NOMO-1 (cell line): ENCODE measurements at regions not wholly inside any gene's neighbourhood (a gene's known extent, or its start where the extent isn't known, plus 50 kb on each side); places are given as distances from the start of the nearest gene placed in this dataset.

Experiments
- DNase-seq, 2 experiments: peaks; one replicate each; lab custom pipeline; 2025; ENCODE audit not compliant: unreplicated experiment in 2 of 2; lab: John Stamatoyannopoulos, UW

DNA sequence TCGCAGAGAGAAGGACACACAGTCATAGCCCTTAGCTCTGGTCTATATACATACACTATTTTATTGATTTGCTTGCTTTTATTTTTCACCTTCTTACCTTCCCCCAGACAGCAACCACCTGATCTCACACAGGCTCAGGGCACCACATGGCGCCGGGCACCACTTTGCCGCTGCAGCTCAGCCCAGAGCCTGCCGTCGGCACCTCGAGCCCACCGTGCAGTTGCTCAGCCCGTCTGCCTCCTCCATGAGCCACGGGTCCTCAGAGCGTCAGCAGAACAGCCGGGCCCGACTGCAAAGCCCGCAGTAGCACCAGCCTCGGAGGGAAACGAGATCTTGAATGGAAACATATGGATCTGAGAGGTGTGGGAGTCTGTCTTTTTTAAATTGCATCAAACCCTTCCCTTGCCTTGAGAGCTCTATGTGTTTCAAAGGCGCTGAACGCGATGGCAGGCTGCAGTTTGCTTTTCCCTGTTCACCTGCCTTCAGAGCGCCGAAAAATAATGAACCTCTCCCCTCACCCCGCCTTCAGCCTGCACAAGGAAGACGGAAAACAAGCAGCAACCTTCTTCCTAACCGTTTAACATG is 505.4 kb downstream of the MN1 start:
- DNase-seq, result no peak

DNA sequence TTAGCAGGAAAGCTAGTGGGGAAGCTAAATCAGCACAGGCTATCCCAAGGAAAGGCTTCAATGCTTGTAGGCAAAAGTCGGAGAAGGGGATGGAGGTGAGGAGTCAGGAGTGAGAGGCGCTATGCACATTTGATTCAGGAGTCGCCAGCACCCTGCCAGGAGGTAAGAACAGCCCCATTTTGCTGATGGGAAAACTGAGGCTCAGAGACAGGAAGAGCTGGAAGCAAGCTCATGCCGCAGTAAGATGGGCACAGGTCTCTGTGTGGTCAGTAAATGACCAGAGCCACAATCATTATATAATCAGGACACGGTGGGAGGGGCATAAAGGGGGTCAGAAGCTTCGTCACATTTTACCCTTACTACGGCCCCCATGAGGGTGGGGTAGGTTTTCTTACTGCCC is 504.4 kb downstream of the MN1 start:
- no peak for DNase-seq

DNA sequence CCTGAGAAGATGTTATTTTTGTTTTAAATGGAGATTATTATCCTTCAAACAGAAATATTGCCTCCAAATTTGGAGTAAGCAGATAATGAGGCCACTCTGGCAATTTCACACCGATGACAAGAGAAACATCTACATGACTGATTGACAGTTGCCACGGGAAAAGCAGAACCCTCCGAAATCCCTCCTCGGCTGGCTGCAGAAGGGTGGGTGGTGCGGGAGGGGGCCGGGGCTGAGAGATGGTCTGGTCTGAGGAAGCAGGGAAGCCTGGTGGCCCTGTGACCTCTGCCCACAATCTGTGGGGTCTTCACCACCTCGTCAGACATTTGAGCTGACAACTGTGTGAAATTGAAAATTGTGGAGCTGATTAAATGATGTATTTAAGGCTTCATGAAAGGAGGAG is 503.2 kb downstream of the MN1 start:
- no peak for DNase-seq

GRCh38 chr22:27298742-27299141 is 502.8 kb downstream of the MN1 start:
- DNase-seq, result no peak

DNA sequence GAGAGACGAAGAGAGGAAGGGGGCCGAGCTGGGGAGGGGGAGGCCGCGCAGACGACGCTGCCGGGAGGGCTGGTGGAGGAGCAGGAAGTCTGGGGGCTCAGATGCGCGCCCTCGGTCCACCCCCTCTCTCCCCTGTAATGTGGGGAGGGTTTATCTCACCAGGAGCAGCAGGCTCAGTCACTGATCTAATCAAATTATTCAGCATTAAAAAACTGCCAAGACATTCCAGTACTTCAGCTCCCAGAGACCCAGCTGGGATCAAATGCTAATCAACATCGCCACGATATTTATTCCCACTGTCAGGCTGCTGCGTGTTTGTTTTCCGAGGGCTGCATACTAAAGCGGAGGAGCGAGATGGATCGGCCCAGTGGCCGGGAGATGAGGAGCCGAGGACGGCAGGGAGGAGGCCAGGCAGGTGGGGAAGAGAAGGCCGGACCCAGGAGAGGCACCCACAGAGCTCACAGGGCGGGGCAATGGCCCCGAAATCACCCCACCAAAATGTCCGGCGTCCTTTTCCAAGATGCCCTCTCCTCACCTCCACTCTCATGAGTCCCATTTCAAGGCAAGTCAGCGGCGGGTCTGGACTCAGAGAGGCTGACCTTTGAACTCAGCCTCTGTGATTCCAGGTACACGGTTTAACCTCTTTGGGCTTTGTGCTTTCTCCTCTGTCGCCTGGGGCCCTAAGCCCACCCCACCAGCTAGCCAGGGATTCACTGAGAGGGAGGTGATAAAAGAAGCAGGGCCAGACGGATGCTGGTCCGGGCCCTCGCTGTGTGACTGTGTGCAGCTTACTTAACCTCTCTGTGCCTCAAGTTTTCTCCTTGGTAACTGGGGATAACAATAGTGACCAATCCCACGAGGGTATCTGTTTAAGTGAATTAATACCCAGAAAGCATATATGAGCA is 502.1 kb downstream of the MN1 start:
- DNase-seq, result no peak

GRCh38 chr22:27300536-27301285 is 500.8 kb downstream of the MN1 start:
- no peak for DNase-seq

DNA sequence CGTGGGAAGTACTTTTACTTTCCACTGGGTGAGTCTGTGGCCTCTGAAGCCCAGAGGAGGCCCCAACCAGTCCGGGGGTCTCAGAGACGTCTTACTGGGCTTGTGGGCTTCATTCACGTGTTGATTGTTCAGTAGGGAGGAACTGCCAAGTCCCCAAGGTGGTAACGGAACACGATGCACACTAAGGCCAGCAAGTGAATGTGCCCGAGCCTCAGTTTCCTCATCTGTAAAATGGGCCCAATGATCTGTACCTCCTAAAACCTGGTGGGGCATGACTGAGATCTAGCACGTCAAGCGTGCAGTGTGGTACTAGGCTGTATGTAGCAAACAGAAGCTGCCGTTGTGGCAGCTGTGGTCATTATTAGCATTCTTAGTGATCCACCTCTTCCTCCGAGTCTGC is 499.1 kb downstream of the MN1 start:
- DNase-seq, result no peak

GRCh38 chr22:27303718-27304117 is 497.8 kb downstream of the MN1 start:
- DNase-seq, result no peak

- no peak for DNase-seq
Measured at GRCh38 chr22:27306771-27307170, 494.8 kb downstream of the MN1 start.

DNA sequence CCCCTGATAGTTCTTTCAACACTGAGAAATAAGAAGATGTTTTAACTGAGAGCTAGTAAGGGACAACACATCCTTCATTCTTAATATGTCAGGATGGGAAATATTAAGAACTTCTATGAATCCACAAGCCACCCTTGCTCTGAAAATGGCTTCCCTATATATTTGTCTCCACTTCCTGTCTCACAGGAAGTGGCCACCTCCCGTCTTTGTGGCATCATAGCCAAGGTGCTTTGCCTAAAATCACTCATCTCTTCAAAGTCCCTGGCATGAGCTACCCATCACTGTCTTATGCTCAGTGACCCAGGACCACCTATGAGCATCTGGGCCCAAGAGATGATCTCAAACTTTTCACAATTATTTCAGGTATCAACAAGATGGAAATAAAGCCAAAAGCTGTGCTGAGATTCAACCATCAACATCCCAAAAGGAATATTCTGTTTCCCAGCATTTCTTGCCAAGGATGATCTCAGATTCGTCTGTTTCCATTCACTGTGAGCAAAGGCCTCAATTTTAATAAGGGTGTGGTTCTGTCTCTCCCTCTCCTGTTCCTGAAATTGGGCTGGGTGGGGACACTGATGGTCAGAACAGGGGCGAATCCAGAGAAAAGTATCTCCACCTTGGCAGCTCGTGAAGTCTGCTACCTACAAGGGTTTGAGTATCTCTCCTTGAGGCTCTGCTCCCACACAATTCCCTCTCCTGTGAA is 493.9 kb downstream of the MN1 start:
- DNase-seq, result no peak

DNA sequence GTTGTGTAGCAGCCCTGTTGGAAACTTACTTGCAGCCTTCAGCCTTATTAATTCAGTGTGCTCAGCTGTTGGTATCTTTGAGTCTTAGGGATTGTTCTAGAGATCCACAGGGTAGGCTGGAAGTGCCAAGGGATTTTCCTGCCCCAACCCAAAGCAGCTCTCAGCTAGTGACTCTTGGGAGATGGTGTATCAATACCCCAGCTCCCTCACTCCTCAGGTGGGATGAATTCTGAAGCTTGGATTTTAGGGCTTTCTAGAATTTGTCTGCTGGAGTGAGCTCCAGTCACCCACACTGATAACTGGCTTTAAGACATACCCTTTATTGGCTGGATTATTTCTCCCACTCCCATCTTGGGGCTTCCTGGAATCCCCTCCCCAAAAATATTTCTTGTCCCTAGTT is 493.0 kb downstream of the MN1 start:
- DNase-seq, result no peak

GRCh38 chr22:27309697-27310096 is 491.9 kb downstream of the MN1 start:
- DNase-seq, result no peak

DNA sequence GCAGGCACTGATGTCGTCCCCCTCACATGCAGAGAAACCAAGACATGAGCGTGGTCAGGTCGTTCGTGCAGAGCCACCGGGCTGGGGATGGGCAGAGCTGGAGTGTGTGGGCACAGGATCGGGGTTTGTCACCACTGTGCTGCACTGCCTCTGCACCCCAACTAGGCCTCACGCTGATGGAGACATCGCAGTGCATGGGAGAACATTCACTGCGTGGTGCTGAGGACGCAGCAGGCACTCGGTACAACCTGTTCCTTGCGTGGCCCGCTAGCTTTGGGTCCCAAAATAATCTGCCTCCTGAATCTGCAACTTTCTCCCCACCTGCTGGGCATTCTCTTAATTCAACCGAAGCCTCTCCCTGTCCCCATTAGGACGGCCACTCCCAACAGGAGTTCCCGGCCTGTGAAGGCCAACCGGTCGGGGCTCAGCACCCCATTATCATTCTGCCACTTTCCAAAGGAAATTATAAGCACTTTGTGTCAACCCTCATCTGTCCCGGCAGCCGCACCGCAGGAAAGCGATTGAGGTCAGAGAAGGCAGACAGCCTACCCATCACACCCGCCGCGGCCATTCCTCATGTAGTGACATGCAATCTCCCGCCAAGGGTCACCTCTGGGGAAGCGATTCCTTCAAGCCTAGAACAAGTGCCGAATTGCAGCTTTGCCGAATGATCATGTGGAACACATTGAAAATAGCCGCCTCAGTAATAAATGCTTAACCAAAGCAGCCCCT is 490.4 kb downstream of the MN1 start:
- no peak for DNase-seq

- DNase-seq, result no peak
Measured at GRCh38 chr22:27311698-27312550, 489.6 kb downstream of the MN1 start.

- DNase-seq, result no peak
Measured at GRCh38 chr22:27312565-27312964, 489.0 kb downstream of the MN1 start.

DNA sequence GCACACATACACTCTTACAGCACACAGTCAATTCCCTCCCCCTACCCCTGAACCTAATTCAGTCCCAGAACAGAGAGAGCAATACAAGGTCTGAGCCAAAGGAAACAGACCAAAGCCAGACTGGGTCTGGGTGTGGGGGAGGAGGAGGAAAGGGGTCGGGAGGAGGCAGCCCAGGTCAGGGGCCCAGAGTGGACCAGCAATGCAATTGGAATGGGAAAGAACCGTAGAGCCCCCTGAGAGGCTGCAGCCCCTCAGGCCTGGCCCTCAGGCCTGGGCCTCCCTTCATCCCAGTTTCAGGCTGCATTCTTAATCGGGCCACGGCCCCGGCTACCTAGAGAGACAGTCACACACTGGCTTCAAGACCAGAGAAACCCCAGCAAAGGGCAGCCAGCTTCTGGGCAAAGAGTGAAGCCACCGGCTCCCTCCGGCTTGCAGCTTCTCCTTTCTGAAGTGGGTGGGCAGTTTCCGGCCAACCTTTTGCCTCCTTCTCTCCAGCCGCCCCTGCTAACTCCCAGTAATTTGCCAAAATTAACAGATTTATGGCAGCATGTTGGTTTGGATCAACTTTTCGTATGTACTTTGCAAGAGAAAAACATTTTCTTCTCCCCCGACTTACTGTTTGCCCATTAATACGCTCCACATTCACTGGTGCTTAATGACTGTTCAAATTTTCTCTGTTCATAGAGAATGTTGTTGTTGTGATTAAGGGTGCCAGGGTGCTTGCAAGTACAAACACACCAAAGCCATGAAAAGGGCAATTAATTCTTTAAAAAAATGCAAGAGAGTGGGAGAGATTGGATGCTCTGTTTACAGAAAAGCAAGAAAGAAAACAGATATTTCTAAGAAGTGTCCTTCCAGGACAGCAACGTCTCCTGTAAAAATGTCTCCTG is 488.3 kb downstream of the MN1 start:
- no peak for DNase-seq

DNA sequence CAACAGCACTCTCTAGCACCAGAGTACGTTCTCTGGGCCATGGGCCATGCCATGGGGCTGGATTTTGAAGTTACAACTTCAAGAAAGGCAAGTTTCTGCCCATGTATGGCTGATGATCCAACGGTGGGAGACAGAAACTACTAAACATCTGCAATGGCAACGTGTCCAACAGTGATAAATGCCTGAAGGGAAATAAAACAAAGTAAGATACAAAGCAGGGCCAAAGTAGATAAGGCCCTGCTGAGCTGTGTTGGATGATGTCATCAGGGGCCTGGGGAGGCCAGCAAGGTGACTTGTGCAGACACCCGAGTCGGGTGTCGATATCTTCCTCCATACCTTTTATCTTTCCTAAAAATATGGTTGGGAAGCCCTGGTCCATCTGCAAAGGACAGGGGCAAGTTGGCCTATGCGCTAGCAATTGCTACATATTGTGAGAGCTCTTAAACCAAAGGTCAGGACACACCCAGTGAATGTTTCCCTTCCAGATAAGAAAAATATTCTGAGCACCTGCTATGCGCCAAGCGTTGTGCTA is 487.2 kb downstream of the MN1 start:
- DNase-seq, result no peak

GRCh38 chr22:27315833-27316232 is 485.7 kb downstream of the MN1 start:
- DNase-seq, result no peak
